ENCODE measurements at regions not wholly inside any gene's neighbourhood (a gene's known extent, or its start where the extent isn't known, plus 50 kb on each side); places are given as distances from the start of the nearest gene placed in this dataset.

GRCh38 chr13:88948501-88948900, 1277.3 kb downstream of the SLITRK5 start:
- no peak overlapping the region for H4K12ac ChIP-seq (ENCODE audit: low read depth, low read length)
- no peaks in the 10 kb centered on the region for H3K36me3 ChIP-seq (ENCODE audit: control insufficient read depth in 1 of 2, insufficient read depth in 2 of 2, low read length in 2 of 2)
- H2AK5ac ChIP-seq (ENCODE audit: low read length) = no peak overlapping the region
- no peak overlapping the region for H2BK12ac ChIP-seq (ENCODE audit: low read length)
- H4K8ac ChIP-seq (ENCODE audit: low read depth, low read length) = no peak overlapping the region
- H3K27me3 ChIP-seq (ENCODE audit: insufficient read depth, low read length) = no peaks in the 10 kb centered on the region
- H2BK120ac ChIP-seq (ENCODE audit: insufficient read depth, low read length, poor library complexity) = no peak overlapping the region
- no peaks in the 10 kb centered on the region for H3K4me1 ChIP-seq (ENCODE audit: control insufficient read depth in 1 of 2, insufficient read depth in 2 of 2, low read length in 2 of 2)
- H3K4ac ChIP-seq (ENCODE audit: low read depth, low read length) = no peak overlapping the region
- no peak overlapping the region for H3K23ac ChIP-seq (ENCODE audit: low read length)
- H2AFZ ChIP-seq (ENCODE audit: insufficient read depth, low read length, poor library complexity) = no peak overlapping the region
- no peaks in the 10 kb centered on the region for H3K79me1 ChIP-seq (ENCODE audit: low read length)
- H2BK5ac ChIP-seq (ENCODE audit: low read depth, low read length, poor library complexity) = no peak overlapping the region
- no peak overlapping the region for H4K91ac ChIP-seq (ENCODE audit: low read depth, low read length)
- WGBS (ENCODE audit: extremely low coverage, insufficient coverage, insufficient read length) = no CpG with 5 or more reads among the region's 3 CpGs
- H3K14ac ChIP-seq (ENCODE audit: low read length) = no peak overlapping the region
- H3K4me2 ChIP-seq (ENCODE audit: low read length) = no peak overlapping the region
- H3K9me3 ChIP-seq (ENCODE audit: insufficient read depth, low read depth, low read length) = no peaks in the 10 kb centered on the region
- no peaks in the 10 kb centered on the region for H3K79me2 ChIP-seq (ENCODE audit: control insufficient read depth, insufficient read depth, low read length, poor library complexity)
- H3K27ac ChIP-seq (ENCODE audit: low read depth, low read length) = no peak overlapping the region
- H3K18ac ChIP-seq (ENCODE audit: low read length) = no peak overlapping the region
- no peak for DNase-seq
- no peak overlapping the region for H3K4me3 ChIP-seq (ENCODE audit: low read depth, low read length)
- no peak overlapping the region for H3K9ac ChIP-seq (ENCODE audit: low read length)

- no peaks in the 10 kb centered on the region for H3K9me3 ChIP-seq (ENCODE audit: insufficient read depth, low read depth, low read length)
- no CpG with 5 or more reads among the region's 2 CpGs for WGBS (ENCODE audit: extremely low coverage, insufficient coverage, insufficient read length)
- H3K79me1 ChIP-seq (ENCODE audit: low read length) = no peaks in the 10 kb centered on the region
- H3K27me3 ChIP-seq (ENCODE audit: insufficient read depth, low read length) = no peaks in the 10 kb centered on the region
- H3K79me2 ChIP-seq (ENCODE audit: control insufficient read depth, insufficient read depth, low read length, poor library complexity) = no peaks in the 10 kb centered on the region
- H2BK120ac ChIP-seq (ENCODE audit: insufficient read depth, low read length, poor library complexity) = no peak overlapping the region
- no peak overlapping the region for H2BK5ac ChIP-seq (ENCODE audit: low read depth, low read length, poor library complexity)
- no peak overlapping the region for H3K27ac ChIP-seq (ENCODE audit: low read depth, low read length)
- no peak overlapping the region for H4K91ac ChIP-seq (ENCODE audit: low read depth, low read length)
- H2AFZ ChIP-seq (ENCODE audit: insufficient read depth, low read length, poor library complexity) = no peak overlapping the region
- no peak overlapping the region for H3K4me3 ChIP-seq (ENCODE audit: low read depth, low read length)
- H3K23ac ChIP-seq (ENCODE audit: low read length) = no peak overlapping the region
- DNase-seq = no peak
- H2AK5ac ChIP-seq (ENCODE audit: low read length) = no peak overlapping the region
- no peak overlapping the region for H3K9ac ChIP-seq (ENCODE audit: low read length)
- H2BK12ac ChIP-seq (ENCODE audit: low read length) = no peak overlapping the region
- H4K8ac ChIP-seq (ENCODE audit: low read depth, low read length) = no peak overlapping the region
- no peak overlapping the region for H3K4ac ChIP-seq (ENCODE audit: low read depth, low read length)
- no peak overlapping the region for H3K14ac ChIP-seq (ENCODE audit: low read length)
- H4K12ac ChIP-seq (ENCODE audit: low read depth, low read length) = no peak overlapping the region
- H3K18ac ChIP-seq (ENCODE audit: low read length) = no peak overlapping the region
- no peak overlapping the region for H3K4me2 ChIP-seq (ENCODE audit: low read length)
- H3K36me3 ChIP-seq (ENCODE audit: control insufficient read depth in 1 of 2, insufficient read depth in 2 of 2, low read length in 2 of 2) = no peaks in the 10 kb centered on the region
- H3K4me1 ChIP-seq (ENCODE audit: control insufficient read depth in 1 of 2, insufficient read depth in 2 of 2, low read length in 2 of 2) = no peaks in the 10 kb centered on the region
Measured at GRCh38 chr13:88958821-88959220, 1287.7 kb downstream of the SLITRK5 start.

GRCh38 chr13:88976466-88976865, 1305.3 kb downstream of the SLITRK5 start:
- Histone ChIP-seq H3K4ac (ENCODE audit: low read depth, low read length) (no peak overlapping the region), H3K4me2 (ENCODE audit: low read length) (no peak overlapping the region), H3K9ac (ENCODE audit: low read length) (no peak overlapping the region), H2AFZ (ENCODE audit: insufficient read depth, low read length, poor library complexity) (no peak overlapping the region), H3K36me3 (ENCODE audit: control insufficient read depth in 1 of 2, insufficient read depth in 2 of 2, low read length in 2 of 2) (no peaks in the 10 kb centered on the region), H3K79me1 (ENCODE audit: low read length) (no peaks in the 10 kb centered on the region), H3K4me3 (ENCODE audit: low read depth, low read length) (no peak overlapping the region), H3K79me2 (ENCODE audit: control insufficient read depth, insufficient read depth, low read length, poor library complexity) (no peaks in the 10 kb centered on the region), H3K27ac (ENCODE audit: low read depth, low read length) (no peak overlapping the region), H3K9me3 (ENCODE audit: insufficient read depth, low read depth, low read length) (no peaks in the 10 kb centered on the region), H3K18ac (ENCODE audit: low read length) (no peak overlapping the region), H4K12ac (ENCODE audit: low read depth, low read length) (no peak overlapping the region), H2BK5ac (ENCODE audit: low read depth, low read length, poor library complexity) (no peak overlapping the region), H4K91ac (ENCODE audit: low read depth, low read length) (no peak overlapping the region), H2BK12ac (ENCODE audit: low read length) (no peak overlapping the region), H3K23ac (ENCODE audit: low read length) (no peak overlapping the region), H3K27me3 (ENCODE audit: insufficient read depth, low read length) (no peaks in the 10 kb centered on the region), H2BK120ac (ENCODE audit: insufficient read depth, low read length, poor library complexity) (no peak overlapping the region), H2AK5ac (ENCODE audit: low read length) (no peak overlapping the region), H3K14ac (ENCODE audit: low read length) (no peak overlapping the region), H4K8ac (ENCODE audit: low read depth, low read length) (no peak overlapping the region), H3K4me1 (ENCODE audit: control insufficient read depth in 1 of 2, insufficient read depth in 2 of 2, low read length in 2 of 2) (no peaks in the 10 kb centered on the region)
- no CpG with 5 or more reads among the region's 4 CpGs for WGBS (ENCODE audit: extremely low coverage, insufficient coverage, insufficient read length)
- DNase-seq = peak; percentile 3 to 38

- H3K4me2 ChIP-seq (ENCODE audit: low read length) = no peak overlapping the region
- no peaks in the 10 kb centered on the region for H3K9me3 ChIP-seq (ENCODE audit: insufficient read depth, low read depth, low read length)
- no peak overlapping the region for H2BK120ac ChIP-seq (ENCODE audit: insufficient read depth, low read length, poor library complexity)
- no peak overlapping the region for H3K4ac ChIP-seq (ENCODE audit: low read depth, low read length)
- no peak overlapping the region for H2BK12ac ChIP-seq (ENCODE audit: low read length)
- no peak overlapping the region for H3K4me3 ChIP-seq (ENCODE audit: low read depth, low read length)
- H3K27me3 ChIP-seq (ENCODE audit: insufficient read depth, low read length) = no peaks in the 10 kb centered on the region
- H3K79me1 ChIP-seq (ENCODE audit: low read length) = no peaks in the 10 kb centered on the region
- H3K79me2 ChIP-seq (ENCODE audit: control insufficient read depth, insufficient read depth, low read length, poor library complexity) = no peaks in the 10 kb centered on the region
- no peak overlapping the region for H3K27ac ChIP-seq (ENCODE audit: low read depth, low read length)
- no peak overlapping the region for H4K91ac ChIP-seq (ENCODE audit: low read depth, low read length)
- H3K9ac ChIP-seq (ENCODE audit: low read length) = no peak overlapping the region
- no peak overlapping the region for H3K14ac ChIP-seq (ENCODE audit: low read length)
- WGBS (ENCODE audit: extremely low coverage, insufficient coverage, insufficient read length) = no CpG with 5 or more reads among the region's 2 CpGs
- no peak for DNase-seq
- no peak overlapping the region for H4K8ac ChIP-seq (ENCODE audit: low read depth, low read length)
- no peak overlapping the region for H3K23ac ChIP-seq (ENCODE audit: low read length)
- H3K18ac ChIP-seq (ENCODE audit: low read length) = no peak overlapping the region
- H3K36me3 ChIP-seq (ENCODE audit: control insufficient read depth in 1 of 2, insufficient read depth in 2 of 2, low read length in 2 of 2) = no peaks in the 10 kb centered on the region
- no peak overlapping the region for H4K12ac ChIP-seq (ENCODE audit: low read depth, low read length)
- H3K4me1 ChIP-seq (ENCODE audit: control insufficient read depth in 1 of 2, insufficient read depth in 2 of 2, low read length in 2 of 2) = no peaks in the 10 kb centered on the region
- H2AFZ ChIP-seq (ENCODE audit: insufficient read depth, low read length, poor library complexity) = no peak overlapping the region
- H2BK5ac ChIP-seq (ENCODE audit: low read depth, low read length, poor library complexity) = no peak overlapping the region
- H2AK5ac ChIP-seq (ENCODE audit: low read length) = no peak overlapping the region
Measured at GRCh38 chr13:88978607-88979006, 1307.4 kb downstream of the SLITRK5 start.

Measured in trophoblast cell (in vitro differentiated cells and primary cell).